Colonic mucosa (tissue), 4 donors: ENCODE measurements at regions not wholly inside any gene's neighbourhood (a gene's known extent, or its start where the extent isn't known, plus 50 kb on each side); places are given as distances from the start of the nearest gene placed in this dataset.
A peak's percentile ranks its signal among the peaks of the same experiment; 100 is the strongest.
"Not testable (repeated sequence)": the region's sequence is repeated elsewhere in the genome, so short reads cannot be mapped to it uniquely, and the experiment has no call there.

ENCODE experiments used
- DNase-seq: peaks from one replicate; pipeline ENCODE4 v3.0.0-alpha.2; 2020
- H3K27ac ChIP-seq: fragments of 200-600 bp; one replicate; pipeline ENCODE4 v1.8.0; 2021
- H3K27me3 ChIP-seq: fragments of 200-600 bp; one replicate; pipeline ENCODE4 v1.8.0; 2021
- H3K36me3 ChIP-seq: fragments of 200-600 bp; one replicate; pipeline ENCODE4 v1.8.0; 2021
- H3K4me1 ChIP-seq: fragments of 200-600 bp; one replicate; pipeline ENCODE4 v1.8.0; 2021; ENCODE audit warnings: mild to moderate bottlenecking
- H3K4me3 ChIP-seq: fragments of 200-600 bp; one replicate; pipeline ENCODE4 v1.8.0; 2021
- H3K9ac ChIP-seq, 2 donors: one replicate each; pipeline ENCODE4 v1.7.0; 2013; ENCODE audit warnings: control low read depth in 2 of 2, low read depth in 2 of 2, low read length in 2 of 2
- H3K9me3 ChIP-seq: fragments of 200-600 bp; one replicate; pipeline ENCODE4 v1.8.0; 2021
- CTCF ChIP-seq: fragments of 200-600 bp; IDR thresholded peaks from one replicate; pipeline ENCODE4 v1.8.0; 2022; ENCODE audit warnings: antibody characterized with exemption, mild to moderate bottlenecking
- intact Hi-C: fragments of 100-400 bp; cut with DNase I; formaldehyde crosslinking; loops from one replicate; pipeline ENCODE4 v1.14.1; 2022
- donor health status: healthy.
- donor health status: DM: no; HTN: no; CAD: no.
- donor health status: DM: no; HTN: no; CAD: no.

- H3K4me1 ChIP-seq: no peaks in the 10 kb centered on the region
Observed at GRCh38 chr20:50445354-50446151, 64.6 kb upstream of the PTPN1 start.

GRCh38 chr20:50446351-50447101, 63.7 kb upstream of the PTPN1 start:
- peak; percentile 65 for DNase-seq
- peak overlapping the region; percentile 49 for H3K27ac ChIP-seq

More at GRCh38 chr20:50445354-50446151, 64.6 kb upstream of the PTPN1 start:
- H3K9ac ChIP-seq: peak overlapping the region in 1 of 2 donors; percentile 40
- no peak overlapping the region for H3K4me3 ChIP-seq
- no peaks in the 10 kb centered on the region for H3K27me3 ChIP-seq
- TF ChIP-seq CTCF: no peak
- H3K36me3 ChIP-seq: no peaks in the 10 kb centered on the region
- H3K9me3 ChIP-seq: no peaks in the 10 kb centered on the region
- intact Hi-C loops: no loop called here
- H3K27ac ChIP-seq: no peak overlapping the region
- no peak for DNase-seq

GRCh38 chr20:50447102-50447804, 62.9 kb upstream of the PTPN1 start:
- intact Hi-C loops: no loop called here
- peak overlapping the region in 1 of 2 donors; percentile 38 for H3K9ac ChIP-seq
- H3K9me3 ChIP-seq: no peaks in the 10 kb centered on the region
- peak overlapping the region; percentile 49 for H3K27ac ChIP-seq
- no peak for TF ChIP-seq CTCF
- no peak for DNase-seq
- H3K4me1 ChIP-seq: peaks cover 8% of the 10 kb centered on the region
- no peaks in the 10 kb centered on the region for H3K36me3 ChIP-seq
- no peak overlapping the region for H3K4me3 ChIP-seq
- H3K27me3 ChIP-seq: no peaks in the 10 kb centered on the region

More at GRCh38 chr20:50446351-50447101, 63.7 kb upstream of the PTPN1 start:
- no peaks in the 10 kb centered on the region for H3K27me3 ChIP-seq
- H3K9ac ChIP-seq: peak overlapping the region in 1 of 2 donors; percentile 49
- no peak overlapping the region for H3K4me3 ChIP-seq
- no peak for TF ChIP-seq CTCF
- H3K9me3 ChIP-seq: no peaks in the 10 kb centered on the region
- H3K36me3 ChIP-seq: no peaks in the 10 kb centered on the region
- intact Hi-C loops: no loop called here
- H3K4me1 ChIP-seq: peaks cover 8% of the 10 kb centered on the region

- no peaks in the 10 kb centered on the region for H3K9me3 ChIP-seq
- H3K27me3 ChIP-seq: no peaks in the 10 kb centered on the region
- no peak overlapping the region for H3K9ac ChIP-seq
- no peak for DNase-seq
- H3K36me3 ChIP-seq: no peaks in the 10 kb centered on the region
- no peak for TF ChIP-seq CTCF
- peaks cover 8% of the 10 kb centered on the region for H3K4me1 ChIP-seq
- no peak overlapping the region for H3K4me3 ChIP-seq
- H3K27ac ChIP-seq: no peak overlapping the region
- intact Hi-C loops: no loop called here
Observed at GRCh38 chr20:50447817-50448216, 62.4 kb upstream of the PTPN1 start.

GRCh38 chr20:50448625-50449403, 61.4 kb upstream of the PTPN1 start:
- H3K4me1 ChIP-seq, H3K4me3 ChIP-seq, DNase-seq, H3K9ac ChIP-seq, H3K27ac ChIP-seq, intact Hi-C loops, H3K36me3 ChIP-seq, H3K27me3 ChIP-seq, H3K9me3 ChIP-seq: not testable (repeated sequence)
